ENCODE measurements at regions not wholly inside any gene's neighbourhood (a gene's known extent, or its start where the extent isn't known, plus 50 kb on each side); places are given as distances from the start of the nearest gene placed in this dataset.
"Not testable (repeated sequence)": the region's sequence is repeated elsewhere in the genome, so short reads cannot be mapped to it uniquely, and the experiment has no call there.

GRCh38 chr3:177686671-177687070 lies 489.4 kb upstream of the TBL1XR1 start:
- DNase-seq, result no peak

- DNase-seq, result no peak
Measured at GRCh38 chr3:177687291-177687690, 490.0 kb upstream of the TBL1XR1 start.

DNA sequence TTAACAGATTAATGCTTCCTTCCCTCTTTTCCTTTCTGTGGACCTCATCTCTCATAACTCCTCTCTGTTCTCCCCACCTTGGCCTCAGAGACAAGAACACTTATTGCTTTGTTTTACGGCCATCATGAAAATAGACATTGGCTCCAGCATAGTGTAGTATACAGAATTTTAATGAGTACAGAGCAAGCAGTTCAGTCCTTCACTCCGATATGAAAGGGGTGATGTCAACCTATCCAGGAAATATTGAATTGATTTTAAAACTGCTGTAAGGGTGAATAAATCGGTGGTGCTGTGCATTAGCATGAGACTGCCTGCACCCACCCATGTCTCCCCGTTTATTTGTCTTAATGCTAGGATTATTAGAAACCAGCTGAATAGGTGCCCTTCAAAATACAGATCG lies 490.9 kb upstream of the TBL1XR1 start:
- no peak for DNase-seq

DNA sequence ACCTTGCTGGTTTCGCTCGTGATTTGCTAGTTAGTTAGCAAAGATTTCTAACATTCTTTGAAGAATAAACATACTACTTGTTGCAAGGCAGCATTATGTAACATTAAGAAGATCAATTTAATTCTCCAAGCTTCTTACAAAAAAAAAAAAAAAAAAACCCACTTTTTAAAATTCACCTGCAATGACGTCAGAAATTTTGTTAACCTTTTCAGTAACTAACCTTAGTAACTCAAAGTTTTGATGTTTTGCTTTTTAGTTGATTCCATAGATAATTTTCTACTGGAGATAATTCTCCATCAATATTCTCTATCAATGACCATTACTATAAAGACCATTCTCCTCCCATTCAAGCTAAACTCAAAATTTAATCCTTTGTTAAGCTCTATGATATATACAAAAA lies 491.8 kb upstream of the TBL1XR1 start:
- DNase-seq, result no peak

GRCh38 chr3:177689869-177690268 lies 492.6 kb upstream of the TBL1XR1 start:
- DNase-seq, result no peak

GRCh38 chr3:177690306-177690705 lies 493.0 kb upstream of the TBL1XR1 start:
- peak; percentile 12 for DNase-seq

GRCh38 chr3:177692304-177692975 lies 495.2 kb upstream of the TBL1XR1 start:
- DNase-seq, result no peak

DNA sequence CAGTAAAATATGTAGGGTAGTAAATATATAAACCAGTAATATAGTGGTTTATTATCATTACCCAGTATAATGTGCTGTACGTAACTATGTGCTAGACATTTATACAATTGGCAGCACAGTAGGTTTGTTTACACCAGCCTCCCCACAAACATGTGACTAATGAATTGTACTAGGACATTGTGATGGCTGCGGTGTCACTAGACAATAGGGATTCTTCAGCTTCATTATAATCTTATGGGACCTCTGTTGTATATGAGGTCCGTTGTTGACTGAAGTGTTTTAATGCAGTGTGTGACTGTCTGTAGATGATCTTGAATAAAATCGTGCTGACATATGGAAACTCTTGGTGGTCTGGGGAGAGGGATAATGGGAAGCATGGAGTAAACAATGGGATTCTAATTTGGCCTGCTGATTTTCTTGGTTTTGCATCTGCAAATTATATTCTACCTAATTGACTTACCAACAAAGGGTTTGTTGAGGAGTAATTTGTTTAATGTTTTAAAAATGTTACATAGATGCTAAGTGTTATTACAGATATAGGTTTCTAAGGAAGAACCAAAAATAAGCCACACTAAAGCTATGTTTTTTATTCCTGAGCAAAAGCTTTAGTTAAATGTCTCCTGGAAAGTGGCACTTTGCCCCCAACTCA lies 496.5 kb upstream of the TBL1XR1 start:
- DNase-seq, result no peak

- peak; percentile 41 for DNase-seq
Measured at GRCh38 chr3:177694316-177694715, 497.0 kb upstream of the TBL1XR1 start.

DNA sequence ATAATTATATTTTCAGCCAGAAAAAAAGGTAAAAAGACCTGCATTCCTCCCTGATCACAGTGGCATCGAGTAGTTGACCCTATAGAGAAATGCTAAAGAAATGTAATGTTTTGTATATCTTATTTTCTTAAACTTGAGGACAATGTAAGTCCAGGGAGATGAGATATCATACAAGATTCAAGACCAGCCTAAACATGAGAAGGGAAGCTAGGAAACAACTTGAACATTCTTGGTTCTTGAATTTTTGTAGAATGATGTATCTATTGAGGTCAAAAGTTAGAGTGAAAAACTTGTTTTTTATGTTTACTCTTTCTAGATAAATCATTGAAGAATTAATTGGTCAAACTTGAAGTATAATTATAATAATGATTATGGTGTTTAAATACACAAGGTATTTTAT lies 497.7 kb upstream of the TBL1XR1 start:
- no peak for DNase-seq

DNA sequence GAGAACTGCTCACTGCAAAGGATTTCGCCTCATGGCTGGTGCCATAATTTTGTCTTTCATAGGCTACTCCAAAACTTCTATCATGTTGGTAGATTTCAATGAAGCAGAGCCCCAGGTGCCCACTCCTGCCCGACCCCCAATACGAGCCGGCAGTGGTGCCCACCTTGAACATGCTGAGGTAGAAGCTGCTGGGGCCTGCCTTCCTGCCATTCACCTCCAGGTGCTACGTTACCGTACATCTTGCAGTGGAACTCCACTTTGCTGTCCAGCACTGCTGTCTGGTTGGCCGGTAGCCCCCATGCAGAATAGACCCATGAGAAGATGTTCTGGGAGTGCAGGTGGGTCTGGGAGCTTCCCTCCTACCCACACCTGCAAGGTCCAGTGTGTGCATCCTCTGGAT lies 502.8 kb upstream of the TBL1XR1 start:
- DNase-seq, result no peak

GRCh38 chr3:177703788-177704187 lies 506.5 kb upstream of the TBL1XR1 start:
- DNase-seq, result no peak

GRCh38 chr3:177705976-177706823 lies 508.9 kb upstream of the TBL1XR1 start:
- DNase-seq, result peak; percentile 36

GRCh38 chr3:177709470-177709869 lies 512.2 kb upstream of the TBL1XR1 start:
- not testable (repeated sequence) for DNase-seq

GRCh38 chr3:177710506-177710905 lies 513.2 kb upstream of the TBL1XR1 start:
- no peak for DNase-seq

GRCh38 chr3:177711637-177712036 lies 514.4 kb upstream of the TBL1XR1 start:
- no peak for DNase-seq

GRCh38 chr3:177713928-177714900 lies 516.9 kb upstream of the TBL1XR1 start:
- no peak for DNase-seq

DNA sequence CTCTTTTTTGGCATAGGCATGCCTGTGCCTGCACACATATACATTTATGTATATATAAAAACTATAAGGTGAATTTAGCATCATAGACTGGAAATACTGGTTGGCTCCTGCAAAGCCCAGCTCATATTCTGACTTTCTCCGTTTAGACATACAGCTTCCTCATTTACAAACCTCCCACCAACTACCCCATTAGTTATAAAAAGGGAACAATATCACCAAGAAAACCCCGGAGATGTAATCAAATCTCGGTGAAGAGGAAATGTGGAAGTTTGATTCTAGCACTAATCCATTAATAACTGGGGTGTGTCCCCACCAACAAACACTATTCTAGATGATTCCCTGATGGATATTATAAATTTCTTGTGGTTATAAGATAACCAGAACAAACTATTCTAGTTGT lies 517.7 kb upstream of the TBL1XR1 start:
- no peak for DNase-seq

GRCh38 chr3:177715980-177716379 lies 518.7 kb upstream of the TBL1XR1 start:
- no peak for DNase-seq

DNA sequence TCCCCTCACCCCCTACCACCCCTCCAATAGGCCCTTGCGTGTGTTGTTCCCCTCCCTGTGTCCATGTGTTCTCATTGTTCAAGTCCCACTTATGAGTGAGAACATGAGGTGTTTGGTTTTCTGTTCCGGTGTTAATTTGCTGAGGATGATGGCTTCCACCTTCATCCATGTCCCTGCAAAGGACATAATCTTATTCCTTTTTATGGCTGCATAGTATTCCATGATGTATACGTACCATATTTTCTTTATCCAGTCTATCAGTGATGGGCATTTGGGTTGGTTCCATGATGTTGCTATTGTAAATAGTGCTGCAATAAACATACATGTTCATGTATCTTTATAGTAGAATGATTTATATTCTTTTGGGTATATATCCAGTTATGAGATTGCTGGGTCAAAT lies 523.6 kb upstream of the TBL1XR1 start:
- not testable (repeated sequence) for DNase-seq

DNA sequence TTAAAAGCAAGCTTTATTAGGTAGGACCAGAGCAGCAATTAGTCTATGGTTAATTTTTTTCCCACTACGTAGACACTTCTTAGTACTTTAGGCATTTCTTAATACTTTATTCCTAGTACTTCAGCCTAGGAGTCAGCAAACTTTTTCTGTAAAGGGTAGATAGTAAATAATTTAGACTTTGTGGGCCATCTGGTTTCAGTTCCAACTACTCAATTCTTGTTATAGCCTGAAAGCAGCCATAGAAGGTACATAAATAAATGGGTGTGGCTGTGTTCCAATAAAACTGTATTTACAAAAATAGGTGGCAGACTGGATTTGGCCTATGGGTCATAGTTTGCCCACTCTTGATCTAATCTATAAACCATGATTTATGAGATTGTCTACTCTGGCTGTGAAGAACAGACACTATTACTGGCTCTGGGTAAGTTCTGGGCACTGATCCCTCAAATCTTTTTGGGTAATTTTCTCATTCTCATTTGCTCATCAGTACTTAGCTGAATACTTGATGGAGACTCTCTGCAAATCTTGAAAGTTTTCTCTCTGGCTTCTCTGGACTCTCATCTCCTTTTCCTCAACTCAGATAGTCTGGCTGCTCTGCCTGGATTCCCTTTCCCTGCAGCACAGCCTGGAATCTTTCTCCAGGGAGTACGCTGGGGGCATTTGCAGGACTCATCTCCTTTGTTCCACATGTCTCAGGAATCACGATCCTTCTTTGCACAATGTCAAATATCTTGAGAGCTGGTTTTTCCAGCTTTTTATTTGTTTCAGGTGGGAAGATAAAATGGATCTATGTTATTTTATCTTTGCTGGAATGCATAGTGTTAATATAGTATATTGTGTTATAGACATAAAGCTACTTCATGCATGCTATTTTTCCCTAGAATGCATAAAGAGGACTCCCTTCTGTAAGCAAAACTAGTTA lies 524.8 kb upstream of the TBL1XR1 start:
- DNase-seq, result no peak

Data from hindlimb muscle (tissue), 1 donor.